ENCODE measurements at regions not wholly inside any gene's neighbourhood (a gene's known extent, or its start where the extent isn't known, plus 50 kb on each side); places are given as distances from the start of the nearest gene placed in this dataset.

DNA sequence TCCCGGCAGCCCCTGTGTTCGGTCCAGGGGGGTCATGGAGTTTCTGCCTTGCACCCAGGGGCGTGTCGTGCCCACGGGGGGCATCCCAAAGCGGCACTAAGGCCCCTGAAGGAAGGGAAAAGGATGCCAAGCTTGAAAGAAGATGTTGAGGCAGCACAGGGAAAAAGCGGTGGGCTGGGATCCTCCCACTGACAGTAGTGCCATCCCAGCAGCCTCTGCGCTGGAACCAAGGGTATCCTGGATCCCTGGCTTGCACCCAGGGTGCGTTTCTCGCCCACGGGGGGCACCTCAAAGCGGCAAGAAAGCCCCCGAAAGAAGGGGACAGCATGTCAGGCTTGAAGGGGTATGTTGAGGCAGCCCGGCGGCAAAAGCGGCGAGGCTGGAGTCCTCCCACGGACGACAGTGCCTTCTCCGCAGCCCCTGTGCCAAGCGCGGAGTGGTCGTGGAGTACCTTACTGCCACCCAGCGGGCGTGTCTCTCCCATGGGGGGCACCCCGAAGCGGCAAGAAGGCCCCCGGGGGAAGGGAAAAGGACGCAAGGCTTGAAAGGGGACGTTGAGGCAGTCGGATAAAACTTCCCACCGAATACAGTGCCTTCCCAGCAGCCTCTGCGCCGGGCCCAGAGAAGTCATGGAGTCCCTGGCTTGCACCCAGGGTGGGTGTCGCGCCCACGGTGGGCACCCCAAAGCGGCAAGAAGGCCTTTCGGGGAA is 164.4 kb upstream of the ALG10B start:
- Histone ChIP-seq H3K9me3 (replicated peaks) (no peaks in the 10 kb centered on the region), H3K27me3 (peaks cover 11% of the 10 kb centered on the region; the same call in 1 of the 2 replicates), H3K4me1 (no peaks in the 10 kb centered on the region), H3K36me3 (no peaks in the 10 kb centered on the region), H3K27ac (no peak overlapping the region), H3K4me3 (no peak overlapping the region)
- no peak for DNase-seq

GRCh38 chr12:38152816-38153736 is 163.5 kb upstream of the ALG10B start:
- peaks cover 20% of the 10 kb centered on the region; the same call in 1 of the 2 replicates for H3K27me3 ChIP-seq
- DNase-seq: no peak
- H3K36me3 ChIP-seq: no peaks in the 10 kb centered on the region
- H3K27ac ChIP-seq: no peak overlapping the region
- H3K4me3 ChIP-seq: no peak overlapping the region
- no peaks in the 10 kb centered on the region for H3K9me3 ChIP-seq (replicated peaks)
- H3K4me1 ChIP-seq: no peaks in the 10 kb centered on the region

DNA sequence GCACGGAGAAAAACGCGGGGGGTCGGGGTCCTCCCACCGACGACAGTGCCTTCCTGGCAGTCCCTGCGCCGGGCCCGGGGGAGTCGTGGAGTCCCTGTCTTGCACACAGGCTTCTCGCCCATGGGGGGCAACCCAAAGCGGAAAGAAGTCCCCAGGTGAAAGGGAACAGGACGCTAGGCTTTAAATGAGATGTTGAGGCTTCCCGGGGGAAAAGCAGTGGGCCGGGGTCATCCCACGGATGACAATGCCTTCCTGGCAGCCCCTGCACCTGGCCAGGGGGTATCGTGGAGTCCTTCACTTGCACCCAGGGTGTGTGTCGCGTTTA is 162.9 kb upstream of the ALG10B start:
- H3K4me1 ChIP-seq: no peaks in the 10 kb centered on the region
- H3K9me3 ChIP-seq (replicated peaks): no peaks in the 10 kb centered on the region
- H3K27me3 ChIP-seq: peaks cover 23% of the 10 kb centered on the region; the same call in 1 of the 2 replicates
- no peak overlapping the region for H3K27ac ChIP-seq
- H3K4me3 ChIP-seq: no peak overlapping the region
- no peaks in the 10 kb centered on the region for H3K36me3 ChIP-seq
- DNase-seq: no peak

DNA sequence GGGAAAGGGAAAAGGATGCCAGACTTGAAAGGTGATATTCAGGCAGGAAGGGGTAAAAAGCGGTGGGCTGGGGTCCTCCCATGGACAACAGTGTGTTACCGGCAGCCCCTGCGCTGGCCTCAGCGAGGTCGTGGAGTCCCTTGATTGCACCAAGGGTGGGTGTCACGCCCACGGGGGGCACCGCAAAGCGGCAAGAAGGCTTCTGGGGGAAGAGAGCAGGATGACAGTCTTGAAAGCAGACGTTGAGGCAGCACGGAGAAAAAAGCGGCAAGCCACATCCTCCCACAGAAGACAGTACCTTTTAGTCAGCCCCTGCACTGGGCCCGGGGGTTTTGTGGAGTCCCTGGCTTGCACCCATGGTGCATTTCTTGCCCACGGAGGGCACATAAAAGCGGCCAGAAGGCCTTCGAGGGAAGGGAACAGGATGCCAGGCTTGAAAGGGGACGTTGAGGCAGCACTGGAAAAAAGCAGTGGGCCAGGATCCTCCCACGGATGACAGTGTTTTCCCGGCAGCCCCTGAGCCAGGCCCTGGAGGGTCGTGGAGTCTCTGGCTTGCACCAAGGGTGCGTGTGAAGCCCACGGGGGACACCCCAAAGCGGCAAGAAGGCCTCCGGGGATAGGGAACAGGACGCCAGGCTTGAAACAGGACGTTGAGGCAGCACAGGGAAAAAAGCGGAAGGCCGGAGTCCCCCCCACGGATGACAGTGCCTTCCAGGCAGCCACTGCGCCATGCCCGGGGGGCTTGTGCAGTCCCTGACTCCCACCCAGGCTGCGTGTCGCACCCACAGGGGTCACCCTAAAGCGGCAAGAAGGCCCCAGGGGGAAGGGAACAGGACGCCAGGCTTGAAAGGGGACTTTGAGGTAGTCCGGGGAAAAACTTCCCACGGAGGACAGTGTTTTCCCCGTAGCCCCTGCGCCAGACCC is 162.2 kb upstream of the ALG10B start:
- Histone ChIP-seq H3K27ac (no peak overlapping the region), H3K27me3 (peaks cover 23% of the 10 kb centered on the region; the same call in 1 of the 2 replicates), H3K36me3 (no peaks in the 10 kb centered on the region), H3K4me1 (no peaks in the 10 kb centered on the region), H3K9me3 (replicated peaks) (no peaks in the 10 kb centered on the region), H3K4me3 (no peak overlapping the region)
- DNase-seq: no peak

DNA sequence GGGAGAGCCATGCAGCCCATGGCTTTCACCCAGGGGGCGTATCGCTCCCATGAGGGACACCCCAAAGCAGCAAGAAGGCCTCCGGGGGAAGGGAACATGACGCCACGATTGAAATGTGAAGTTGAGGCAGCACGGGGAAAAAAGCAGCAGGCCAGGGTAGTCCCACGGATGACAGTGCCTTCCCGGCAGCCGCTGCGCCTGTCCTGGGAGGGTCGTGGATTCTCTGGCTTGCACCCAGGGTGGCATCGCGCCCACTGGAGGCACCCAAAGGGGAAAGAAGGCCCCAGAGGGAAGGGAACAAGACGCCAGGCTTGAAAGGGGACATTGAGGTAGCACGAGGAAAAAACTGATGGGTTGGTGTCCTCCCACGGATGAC is 161.6 kb upstream of the ALG10B start:
- H3K4me1 ChIP-seq: no peaks in the 10 kb centered on the region
- H3K9me3 ChIP-seq (replicated peaks): no peaks in the 10 kb centered on the region
- no peak overlapping the region for H3K4me3 ChIP-seq
- DNase-seq: no peak
- H3K27me3 ChIP-seq: peaks cover 23% of the 10 kb centered on the region; the same call in 1 of the 2 replicates
- H3K27ac ChIP-seq: no peak overlapping the region
- H3K36me3 ChIP-seq: no peaks in the 10 kb centered on the region

DNA sequence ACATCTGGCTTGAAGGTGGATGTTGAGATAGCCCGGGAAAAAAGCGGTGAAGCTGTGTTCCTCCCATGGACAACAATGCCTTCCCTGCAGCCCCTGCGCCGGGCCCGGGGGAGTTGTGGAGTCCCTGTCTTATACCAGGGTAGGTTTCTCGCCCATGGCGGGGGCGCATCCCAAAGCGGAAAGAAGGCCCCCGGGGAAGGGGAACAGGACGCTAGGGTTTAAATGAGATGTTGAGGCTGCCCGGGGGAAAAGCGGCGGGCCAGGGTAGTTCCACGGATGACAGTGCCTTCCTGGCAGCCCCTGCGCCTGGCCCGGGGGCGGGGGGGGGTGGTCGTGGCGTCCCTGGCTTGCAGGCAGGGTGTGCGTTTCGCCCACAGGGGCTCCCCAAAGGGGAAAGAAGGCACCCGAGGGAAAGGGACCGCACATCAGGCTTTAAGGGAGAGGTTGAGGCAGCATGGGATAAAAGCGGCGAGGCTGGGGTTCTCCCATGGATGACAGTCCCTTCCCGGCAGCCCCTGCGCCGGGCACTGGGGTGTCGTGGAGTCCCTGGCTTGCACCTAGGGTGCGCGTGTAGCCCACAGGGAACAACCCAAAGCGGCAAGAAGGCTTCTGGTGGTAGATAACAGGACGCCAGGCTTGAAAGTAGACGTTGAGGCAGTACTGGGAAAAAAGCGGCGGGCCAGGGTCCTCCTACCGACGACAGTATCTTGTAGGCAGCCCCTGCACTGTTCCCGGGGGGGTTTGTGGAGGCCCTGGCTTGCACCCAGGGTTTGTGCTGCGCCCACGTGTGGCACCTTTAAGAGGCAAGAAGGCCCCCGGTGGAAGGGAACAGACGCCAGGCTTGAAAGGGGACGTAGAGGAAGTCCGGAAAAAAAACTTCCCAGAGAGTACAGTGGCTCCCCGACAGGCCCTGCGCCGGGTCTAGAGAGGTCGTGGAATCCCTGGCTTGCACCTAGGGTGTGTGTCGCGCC is 160.8 kb upstream of the ALG10B start:
- H3K4me1 ChIP-seq: no peaks in the 10 kb centered on the region
- DNase-seq: no peak
- H3K27ac ChIP-seq: no peak overlapping the region
- no peak overlapping the region for H3K4me3 ChIP-seq
- no peaks in the 10 kb centered on the region for H3K9me3 ChIP-seq (replicated peaks)
- H3K36me3 ChIP-seq: no peaks in the 10 kb centered on the region
- H3K27me3 ChIP-seq: peaks cover 19% of the 10 kb centered on the region; the same call in 1 of the 2 replicates

- no peaks in the 10 kb centered on the region for H3K9me3 ChIP-seq (replicated peaks)
- H3K4me1 ChIP-seq: no peaks in the 10 kb centered on the region
- no peak overlapping the region for H3K4me3 ChIP-seq
- no peaks in the 10 kb centered on the region for H3K36me3 ChIP-seq
- H3K27ac ChIP-seq: no peak overlapping the region
- DNase-seq: no peak
- H3K27me3 ChIP-seq: peaks cover 19% of the 10 kb centered on the region; the same call in 1 of the 2 replicates
Measured at GRCh38 chr12:38156497-38157245, 159.9 kb upstream of the ALG10B start.

- no peaks in the 10 kb centered on the region for H3K36me3 ChIP-seq
- H3K4me3 ChIP-seq: no peak overlapping the region
- H3K27me3 ChIP-seq: peaks cover 19% of the 10 kb centered on the region; the same call in 1 of the 2 replicates
- no peak overlapping the region for H3K27ac ChIP-seq
- H3K4me1 ChIP-seq: no peaks in the 10 kb centered on the region
- no peaks in the 10 kb centered on the region for H3K9me3 ChIP-seq (replicated peaks)
- no peak for DNase-seq
Measured at GRCh38 chr12:38157274-38157932, 159.2 kb upstream of the ALG10B start.

DNA sequence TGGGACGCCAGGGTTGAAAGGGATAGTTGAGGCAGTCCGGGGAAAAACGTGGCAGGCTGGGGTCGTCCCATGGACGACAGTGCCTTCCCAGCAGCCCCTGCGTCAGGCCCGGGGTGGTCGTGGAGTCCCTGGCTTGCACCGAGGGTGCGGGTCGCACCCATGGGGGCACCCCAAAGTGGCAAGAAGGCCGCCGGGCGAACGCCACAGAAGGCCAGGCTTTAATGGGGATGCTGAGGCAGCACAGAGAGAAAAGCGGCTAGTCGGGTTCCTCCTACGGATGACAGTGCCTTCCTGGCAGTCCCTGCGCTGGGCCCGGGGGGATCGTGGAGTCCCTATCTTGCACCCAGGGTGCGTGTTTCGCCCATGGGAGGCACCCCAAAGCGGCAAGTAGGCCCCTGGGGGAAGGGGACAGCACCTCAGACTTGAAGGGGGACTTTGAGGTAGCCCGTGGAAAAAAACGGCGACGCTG is 158.6 kb upstream of the ALG10B start:
- H3K4me1 ChIP-seq: no peaks in the 10 kb centered on the region
- H3K36me3 ChIP-seq: no peaks in the 10 kb centered on the region
- no peak overlapping the region for H3K4me3 ChIP-seq
- DNase-seq: no peak
- no peaks in the 10 kb centered on the region for H3K9me3 ChIP-seq (replicated peaks)
- H3K27ac ChIP-seq: no peak overlapping the region
- H3K27me3 ChIP-seq: peaks cover 19% of the 10 kb centered on the region; the same call in 1 of the 2 replicates

DNA sequence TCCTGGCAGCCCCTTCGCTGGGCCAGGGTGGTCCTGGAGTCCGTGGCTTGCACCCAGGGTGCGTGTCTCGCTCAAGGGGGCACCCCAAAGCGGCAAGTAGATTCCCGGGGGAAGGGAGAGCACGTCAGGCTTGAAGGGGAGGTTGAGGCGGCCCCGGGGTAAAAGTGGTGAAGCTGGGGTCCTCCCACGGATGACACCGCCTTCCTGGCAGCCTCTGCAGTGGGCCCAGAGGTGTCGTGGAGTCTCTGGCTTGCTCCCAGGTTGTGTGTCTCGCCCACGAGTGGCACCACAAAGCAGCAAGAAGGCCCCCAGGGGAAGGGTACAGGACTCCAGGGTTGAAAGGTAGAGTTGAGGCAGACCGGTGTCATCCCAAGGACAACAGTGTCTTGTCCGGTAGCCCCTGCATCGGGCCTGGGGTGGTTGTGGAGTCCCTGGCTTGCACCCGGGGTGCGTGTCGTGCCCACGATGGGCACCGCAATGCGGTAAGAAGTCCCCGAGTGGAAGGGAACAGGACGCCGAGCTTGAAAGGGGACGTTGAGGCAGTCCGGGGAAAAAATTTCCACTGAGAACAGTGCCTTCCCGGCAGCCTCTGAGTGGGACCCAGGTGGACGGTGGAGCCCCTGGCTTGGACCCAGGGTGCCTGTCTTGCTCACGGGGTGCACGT is 158.0 kb upstream of the ALG10B start:
- no peak for DNase-seq
- Histone ChIP-seq H3K9me3 (replicated peaks) (no peaks in the 10 kb centered on the region), H3K27me3 (peaks cover 19% of the 10 kb centered on the region; the same call in 1 of the 2 replicates), H3K4me1 (no peaks in the 10 kb centered on the region), H3K27ac (no peak overlapping the region), H3K36me3 (no peaks in the 10 kb centered on the region), H3K4me3 (no peak overlapping the region)

- no peak overlapping the region for H3K27ac ChIP-seq
- no peak for DNase-seq
- no peaks in the 10 kb centered on the region for H3K4me1 ChIP-seq
- H3K36me3 ChIP-seq: no peaks in the 10 kb centered on the region
- H3K4me3 ChIP-seq: no peak overlapping the region
- no peaks in the 10 kb centered on the region for H3K9me3 ChIP-seq (replicated peaks)
- H3K27me3 ChIP-seq: peaks cover 19% of the 10 kb centered on the region; the same call in 1 of the 2 replicates
Measured at GRCh38 chr12:38159092-38159551, 157.5 kb upstream of the ALG10B start.

All from SJCRH30 (cell line).